GM21576 (cell line): ENCODE measurements at regions not wholly inside any gene's neighbourhood (a gene's known extent, or its start where the extent isn't known, plus 50 kb on each side); places are given as distances from the start of the nearest gene placed in this dataset.

Experiments
- ATAC-seq: cut with Tn5 transposase; IDR thresholded peaks from one replicate; pipeline ENCODE4 v1.9.1; 2021; ENCODE audit warnings: mild to moderate bottlenecking, moderate library complexity; ENCODE audit not compliant: unreplicated experiment

DNA sequence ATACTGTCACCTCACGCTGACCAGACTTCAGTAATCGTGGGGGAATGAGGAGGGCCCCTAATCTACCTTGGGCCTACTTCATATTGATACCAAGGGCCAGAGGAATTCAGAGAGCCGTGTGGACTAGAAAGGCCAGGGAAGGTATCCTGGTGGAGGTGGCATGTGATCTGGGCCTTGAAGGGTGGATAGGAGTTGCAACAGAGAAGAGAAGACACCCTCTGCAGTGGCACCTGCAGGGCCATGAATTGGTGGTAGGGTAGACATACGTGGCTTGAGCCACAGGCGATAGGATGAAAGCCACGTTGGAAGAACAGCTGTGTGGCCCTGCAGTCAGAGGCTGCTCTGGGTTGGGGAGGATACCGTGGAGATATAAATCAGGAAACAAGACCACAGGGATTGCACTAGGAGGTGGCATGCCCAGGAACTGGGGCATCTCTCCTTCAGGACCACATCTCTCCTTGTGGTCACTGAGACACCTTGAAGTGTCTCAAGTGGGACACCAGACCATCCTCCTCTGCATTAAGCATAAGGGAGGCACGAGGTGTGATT, 141.4 kb downstream of the CYP26B1 start:
- ATAC-seq = no peak

DNA sequence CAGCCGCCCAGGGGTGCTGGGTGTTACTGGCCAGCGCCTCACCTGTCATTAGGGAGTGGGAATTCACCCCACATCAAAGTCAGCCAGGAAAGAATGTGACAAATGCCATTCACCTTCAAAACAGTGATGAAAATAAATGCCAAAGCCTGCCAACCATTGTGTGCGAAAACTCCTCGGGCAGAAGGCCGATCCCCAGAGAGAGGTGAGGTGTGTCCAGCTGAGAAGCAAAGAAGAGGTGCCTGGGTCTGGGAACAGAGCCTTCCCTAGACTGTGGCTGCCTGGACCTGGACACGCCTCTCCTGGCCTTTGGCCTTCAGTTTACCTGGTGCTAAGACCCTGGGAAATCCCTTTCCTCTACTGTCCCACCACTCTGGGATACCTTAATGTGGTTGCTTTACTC, 142.7 kb downstream of the CYP26B1 start:
- ATAC-seq = no peak

DNA sequence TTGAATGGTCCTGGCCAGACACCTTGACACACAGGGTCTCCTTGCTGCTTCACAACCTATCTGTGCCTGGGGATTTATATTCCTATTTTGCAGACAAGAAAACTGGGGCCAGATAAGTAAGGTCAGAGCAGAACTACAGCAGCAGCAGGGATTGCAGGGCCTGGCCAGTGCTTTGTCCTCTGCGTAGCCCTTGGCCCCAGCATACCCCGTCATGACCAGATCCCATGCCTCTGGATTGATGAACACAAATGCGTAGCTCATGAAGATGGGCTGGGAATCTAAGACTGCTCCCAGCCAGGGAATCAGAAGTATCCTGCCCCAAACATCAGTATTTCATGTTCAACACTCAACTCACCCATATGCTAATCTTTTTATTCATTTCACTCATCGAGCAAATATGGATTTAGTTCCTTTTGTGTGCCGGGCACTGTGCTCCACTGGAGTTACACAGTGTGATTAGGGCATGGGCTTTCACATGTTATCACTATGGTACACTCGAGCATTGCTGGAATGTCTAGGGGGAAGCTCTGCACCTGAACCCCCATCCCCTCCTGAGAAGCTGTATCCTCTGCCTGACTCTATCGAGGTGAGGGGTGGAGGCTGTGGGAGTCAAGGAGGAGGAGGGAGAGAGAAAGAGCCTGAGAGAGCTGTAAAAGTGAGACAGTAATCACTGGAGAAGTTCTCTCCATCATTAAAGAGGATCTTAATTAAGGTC, 143.3 kb downstream of the CYP26B1 start:
- ATAC-seq = no peak

DNA sequence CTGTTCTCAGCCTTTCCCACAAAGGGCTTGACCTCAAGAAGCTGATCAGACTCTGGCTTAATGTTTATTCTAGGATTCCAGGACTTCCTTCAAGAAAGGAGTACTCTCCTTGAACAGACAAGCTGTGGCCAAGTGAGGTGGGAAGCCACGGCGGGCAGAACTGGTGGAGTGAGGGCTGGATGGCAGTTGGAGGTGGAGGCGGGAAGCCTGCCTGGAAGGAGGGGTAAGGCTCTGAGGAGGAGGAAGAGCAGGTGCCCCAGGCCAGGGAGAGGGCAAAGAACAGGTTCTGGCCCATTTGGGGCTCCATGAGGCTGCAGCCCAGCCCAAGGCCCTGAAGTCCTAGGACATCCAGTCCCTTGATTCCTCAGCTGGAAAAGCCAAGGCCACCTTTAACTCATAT, 143.9 kb downstream of the CYP26B1 start:
- no peak for ATAC-seq

DNA sequence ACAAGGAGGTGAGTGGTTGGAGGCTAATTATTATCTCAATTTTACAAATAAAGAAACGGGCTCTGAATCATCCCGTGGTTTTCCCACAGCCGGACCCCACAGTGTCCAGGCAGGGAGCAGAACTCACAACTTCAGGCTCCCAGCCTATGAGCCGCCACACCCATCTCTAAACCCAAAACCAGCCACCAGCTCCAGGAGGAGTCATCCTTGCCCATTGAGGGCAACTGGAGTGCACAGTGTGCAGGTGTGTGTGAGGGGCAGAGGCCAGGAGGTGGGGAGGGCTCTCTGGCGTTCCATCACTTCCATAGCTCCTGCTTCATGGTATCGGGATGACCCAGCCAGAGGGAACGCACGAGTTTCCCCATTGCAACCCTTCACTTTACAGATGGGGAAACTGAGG, 144.5 kb downstream of the CYP26B1 start:
- no peak for ATAC-seq

DNA sequence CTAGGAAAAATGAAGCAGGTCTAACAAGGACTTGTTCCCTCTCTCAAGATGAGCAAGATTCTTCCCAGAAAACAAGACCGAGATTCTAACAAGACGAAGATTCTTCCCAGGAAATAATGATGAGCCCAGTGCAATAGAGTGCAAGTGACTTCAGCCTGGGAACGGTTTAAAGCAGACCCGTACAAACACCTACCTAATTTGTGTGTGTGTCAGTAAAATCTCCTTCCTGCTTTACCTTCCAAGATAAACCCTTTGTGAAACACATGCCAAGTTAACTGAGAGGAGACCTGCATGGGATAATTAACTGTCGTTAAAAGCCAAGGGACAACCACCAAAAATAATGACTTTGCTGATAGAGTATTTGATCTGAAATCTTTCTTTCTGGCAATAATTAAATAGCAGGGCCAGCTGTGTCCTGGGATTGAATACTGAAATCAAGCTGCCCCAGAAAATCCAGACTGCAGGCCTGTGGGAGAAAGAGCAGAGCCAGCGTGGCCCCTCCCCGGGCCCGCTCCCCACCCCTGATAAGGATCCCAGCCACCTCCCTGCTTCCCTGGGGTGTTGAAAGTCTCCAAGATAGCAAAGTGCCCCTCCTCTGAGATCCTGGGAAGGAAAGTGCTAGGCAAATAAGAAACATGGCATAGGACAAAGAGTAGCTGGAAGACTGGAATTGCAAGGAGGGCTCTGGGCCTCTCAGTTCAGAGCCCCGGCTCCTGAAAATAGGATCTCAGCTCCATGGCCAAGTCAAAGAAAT, 145.5 kb downstream of the CYP26B1 start:
- no peak for ATAC-seq

DNA sequence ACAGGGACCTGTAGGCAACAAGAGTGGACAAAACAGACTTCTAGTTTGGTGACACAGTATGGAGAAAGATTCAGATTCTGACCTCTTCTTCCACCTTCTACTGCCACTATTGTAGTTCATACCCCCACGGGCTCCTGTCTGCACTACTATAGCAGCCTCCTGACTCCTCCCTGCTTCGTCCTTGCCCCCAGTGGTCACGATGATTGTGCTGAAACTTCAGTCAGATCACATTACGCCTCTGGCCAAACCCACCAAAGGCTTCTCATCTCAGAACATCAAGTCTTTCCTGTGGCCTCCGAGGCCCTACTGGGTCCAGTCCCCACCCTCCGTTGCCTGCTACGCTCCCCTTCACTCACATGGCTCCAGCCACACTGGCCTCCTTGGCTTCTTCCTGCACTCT, 147.6 kb downstream of the CYP26B1 start:
- no peak for ATAC-seq

DNA sequence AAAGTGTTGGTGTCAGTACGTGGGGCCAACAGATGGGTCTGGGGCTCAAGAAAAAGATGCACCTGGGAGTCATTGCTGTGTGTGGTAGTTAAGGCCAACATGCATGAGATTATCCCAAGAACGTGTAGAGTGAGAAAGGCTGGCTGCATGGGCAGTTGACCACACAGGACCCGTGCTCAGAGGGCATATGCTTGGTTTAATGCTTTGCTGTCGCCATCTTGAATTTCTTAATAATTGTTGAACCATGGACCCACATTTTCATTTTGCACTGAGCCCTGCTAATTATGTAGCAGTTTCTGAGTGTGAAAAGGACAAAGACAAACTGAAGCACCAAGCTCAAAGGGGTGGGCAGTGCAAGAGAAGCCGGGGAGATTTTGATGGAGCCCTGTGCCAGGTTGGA, 148.1 kb downstream of the CYP26B1 start:
- no peak for ATAC-seq

DNA sequence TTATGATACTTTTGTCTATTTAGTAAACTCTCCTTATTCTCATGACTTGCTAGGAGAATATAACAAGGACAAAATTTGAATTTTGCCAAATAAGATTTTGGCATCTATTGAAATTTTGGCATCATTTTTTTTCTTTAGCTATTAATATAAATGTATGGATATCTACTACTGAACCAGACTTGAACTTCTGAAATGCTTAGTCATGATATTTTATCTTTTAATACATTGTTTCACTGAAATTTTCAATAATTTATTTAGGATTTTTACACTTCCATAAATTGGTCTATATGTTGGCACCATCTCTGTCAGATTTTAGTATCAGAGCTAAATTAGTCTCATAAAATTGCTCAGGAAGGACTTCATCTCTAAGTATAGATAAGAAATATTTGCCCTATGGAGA, 149.8 kb downstream of the CYP26B1 start:
- no peak for ATAC-seq

DNA sequence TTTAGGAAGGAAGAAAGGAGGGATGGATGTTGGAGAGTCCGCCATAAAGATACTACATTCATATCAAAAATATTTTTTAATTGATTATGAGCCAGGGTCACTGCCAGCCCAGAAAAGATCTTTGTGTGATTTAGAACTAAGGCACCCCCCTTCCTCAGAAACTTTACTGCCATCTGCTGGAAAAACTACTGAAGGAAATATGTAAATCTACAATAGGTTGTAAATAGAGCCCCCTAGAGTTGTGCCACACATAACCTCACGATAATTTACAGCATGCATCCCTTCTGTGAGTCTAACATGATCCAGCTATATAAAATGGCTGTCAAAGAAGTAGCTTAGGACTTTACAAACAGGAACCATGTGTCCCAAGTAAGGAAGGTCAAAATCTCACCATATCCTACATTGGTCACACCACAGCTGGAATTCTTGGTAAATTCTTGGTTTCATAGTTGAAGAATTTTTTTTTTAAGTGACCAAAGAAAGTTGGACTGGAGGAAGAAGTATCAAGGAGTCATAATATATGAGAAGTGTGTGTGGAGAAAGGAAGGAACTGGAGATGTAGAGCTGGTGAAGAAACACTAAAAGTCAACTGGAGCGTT, 152.5 kb downstream of the CYP26B1 start:
- no peak for ATAC-seq

DNA sequence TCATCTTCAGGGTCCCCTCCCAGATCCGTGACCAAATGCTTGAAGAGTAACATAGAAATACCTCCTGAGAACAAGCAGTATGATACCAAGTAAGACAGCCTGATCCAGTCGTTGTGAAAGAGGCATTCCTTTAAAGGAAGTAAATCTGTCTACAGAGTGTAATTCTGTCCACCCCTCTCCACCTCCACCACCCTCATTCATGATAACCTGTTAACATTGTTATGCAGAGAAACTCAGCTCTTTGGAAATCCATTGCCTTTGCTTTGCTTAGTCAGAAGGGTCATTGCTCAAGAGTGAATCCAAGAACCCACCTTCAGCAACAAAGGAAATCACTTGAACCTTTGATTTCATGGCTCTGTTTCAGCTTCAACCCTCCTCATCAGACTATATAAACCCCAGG, 155.6 kb downstream of the CYP26B1 start:
- ATAC-seq = no peak

DNA sequence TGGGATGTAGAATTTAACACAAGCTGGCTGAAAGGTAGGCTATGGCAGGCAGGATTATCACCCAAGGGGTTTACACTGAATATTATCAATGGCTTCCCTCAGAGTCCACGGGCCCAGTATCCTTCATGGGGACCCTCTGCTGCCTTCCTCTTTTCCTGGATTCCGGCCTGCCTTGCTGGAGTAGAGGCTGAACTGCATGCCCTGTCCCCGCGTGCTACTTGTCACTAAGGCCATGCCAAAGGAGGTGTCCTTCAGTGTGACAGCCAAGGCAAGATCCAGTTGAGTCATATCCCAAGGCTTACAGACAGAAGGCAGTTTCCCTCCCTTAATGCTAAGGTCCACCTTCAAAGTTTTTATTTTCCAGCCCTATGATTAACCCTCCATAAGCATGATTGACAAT, 156.3 kb downstream of the CYP26B1 start:
- no peak for ATAC-seq

DNA sequence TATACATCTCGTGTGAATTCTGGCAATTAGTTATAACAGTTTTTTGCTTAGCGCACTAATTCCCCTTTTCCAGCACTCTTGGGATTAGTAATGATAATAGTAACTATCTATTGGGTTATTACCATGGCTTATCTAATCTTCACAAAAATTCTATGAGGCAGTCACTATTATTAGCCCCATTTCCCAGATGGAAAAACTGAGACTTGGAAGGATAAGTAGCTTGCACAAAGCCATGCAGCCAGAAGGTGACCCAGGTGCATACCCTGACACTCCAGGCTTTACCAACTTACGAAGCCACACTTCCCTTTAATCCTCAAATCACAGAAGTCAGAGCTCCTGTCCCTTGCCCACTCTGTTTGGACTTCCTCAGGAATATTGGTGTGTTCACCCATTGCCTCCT, 156.8 kb downstream of the CYP26B1 start:
- ATAC-seq = no peak

DNA sequence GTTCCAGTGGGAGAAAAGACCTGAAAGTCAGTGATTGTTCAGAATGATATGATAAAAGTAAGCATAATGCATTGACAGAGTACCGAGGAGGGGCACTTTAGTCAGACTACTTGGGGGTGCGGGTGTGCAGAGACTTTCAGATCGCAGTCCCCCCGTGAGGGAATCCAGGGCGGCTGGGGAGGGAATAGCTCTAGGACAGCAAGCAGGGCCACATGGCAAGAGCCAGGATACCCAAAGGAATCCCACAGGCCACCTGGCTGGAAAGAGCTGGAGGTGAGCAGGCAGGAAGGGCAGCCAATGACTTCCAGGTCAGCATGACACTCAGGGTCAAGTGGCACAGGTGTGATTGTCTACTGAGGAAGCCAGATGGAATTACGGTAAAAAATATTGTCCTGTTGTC, 157.5 kb downstream of the CYP26B1 start:
- ATAC-seq = no peak

DNA sequence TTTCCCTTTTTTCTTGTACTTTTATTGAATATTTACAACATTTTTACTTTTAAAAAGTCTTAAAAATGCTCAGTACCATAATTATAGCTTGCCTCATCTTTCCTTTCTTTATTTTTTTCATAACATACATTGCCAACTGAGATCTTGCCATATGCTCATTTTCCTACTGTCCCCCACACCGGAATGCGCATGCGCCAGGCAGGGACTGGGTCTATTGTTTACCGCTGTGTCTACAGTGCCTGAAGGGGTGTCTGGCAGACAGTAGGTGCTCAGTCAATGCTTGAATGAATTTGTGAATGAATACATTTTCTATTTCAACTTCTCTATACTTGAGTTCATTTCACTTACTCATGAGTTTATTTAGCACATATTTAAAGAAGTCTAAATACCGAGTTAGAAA, 158.0 kb downstream of the CYP26B1 start:
- no peak for ATAC-seq

DNA sequence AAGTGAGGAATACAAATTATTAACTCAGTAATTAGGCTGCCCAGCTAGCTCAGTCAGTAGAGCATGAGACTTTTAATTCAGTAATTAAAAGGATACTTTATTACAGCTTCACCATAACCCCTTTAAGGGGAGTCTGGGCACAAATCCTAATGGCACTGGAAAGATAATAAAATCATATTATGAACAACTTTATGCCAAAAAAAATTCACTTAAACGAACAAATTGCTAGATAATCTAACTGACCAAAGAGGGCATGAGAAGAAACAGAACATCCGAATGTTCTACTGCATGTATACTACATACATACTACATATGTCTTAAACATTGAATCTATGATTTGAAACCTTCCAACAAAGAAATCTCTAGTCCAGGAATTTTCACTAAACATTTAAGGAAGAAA, 159.5 kb downstream of the CYP26B1 start:
- ATAC-seq = no peak

DNA sequence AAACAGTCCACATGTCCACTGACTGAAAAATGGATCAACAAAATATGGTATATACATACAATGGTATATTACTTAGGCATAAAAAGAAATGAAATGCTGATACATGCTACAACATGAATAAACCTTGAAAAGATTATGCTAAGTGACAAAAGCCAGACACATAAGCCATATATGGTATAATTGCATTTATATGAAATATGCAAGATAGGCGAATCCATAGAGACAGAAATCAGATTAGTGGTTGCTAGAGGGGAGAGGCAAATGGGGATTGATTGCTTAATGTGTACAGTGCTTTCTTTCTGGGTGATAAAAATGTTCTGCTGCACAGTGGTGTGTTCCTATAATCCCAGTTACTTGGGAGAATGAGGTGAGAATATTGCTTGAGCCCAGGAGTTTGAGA, 171.0 kb downstream of the CYP26B1 start:
- no peak for ATAC-seq

DNA sequence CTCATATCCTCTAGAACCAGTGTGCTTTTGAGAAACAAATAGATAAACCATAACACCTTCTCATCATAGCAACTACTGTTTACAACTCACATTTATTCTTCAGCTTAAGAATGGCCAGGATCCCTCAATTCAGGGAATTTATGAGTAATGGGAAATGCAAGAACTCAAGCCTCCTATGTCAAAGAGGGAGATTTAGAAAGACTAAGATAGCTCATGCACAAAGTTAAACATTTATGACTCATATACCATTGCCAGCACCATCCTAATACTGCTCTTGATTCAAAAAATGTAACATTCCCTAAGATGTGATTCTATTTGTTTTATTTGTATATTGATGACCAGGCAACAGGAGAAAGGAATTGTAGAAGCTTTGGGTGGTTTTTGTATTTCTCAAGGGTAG, 172.8 kb downstream of the CYP26B1 start:
- ATAC-seq = no peak

DNA sequence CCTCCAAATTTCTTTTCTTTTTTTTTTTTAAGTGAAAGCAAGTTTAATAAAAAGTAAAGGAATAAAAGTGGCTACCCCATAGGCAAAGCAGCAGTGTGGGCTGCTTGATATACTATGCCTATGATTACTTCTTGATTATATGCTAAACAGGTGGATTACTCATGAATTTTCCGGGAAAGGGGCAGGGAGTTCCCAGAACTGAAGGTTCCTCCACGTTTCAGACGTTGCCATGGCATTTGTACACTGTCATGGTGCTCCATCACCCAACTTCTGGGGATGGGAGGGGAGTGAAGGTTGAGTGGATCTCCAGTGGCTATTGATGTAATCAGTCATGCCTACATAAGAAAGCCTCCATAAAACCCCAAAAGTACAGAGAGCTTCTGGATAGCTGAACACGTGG, 176.2 kb downstream of the CYP26B1 start:
- no peak for ATAC-seq

DNA sequence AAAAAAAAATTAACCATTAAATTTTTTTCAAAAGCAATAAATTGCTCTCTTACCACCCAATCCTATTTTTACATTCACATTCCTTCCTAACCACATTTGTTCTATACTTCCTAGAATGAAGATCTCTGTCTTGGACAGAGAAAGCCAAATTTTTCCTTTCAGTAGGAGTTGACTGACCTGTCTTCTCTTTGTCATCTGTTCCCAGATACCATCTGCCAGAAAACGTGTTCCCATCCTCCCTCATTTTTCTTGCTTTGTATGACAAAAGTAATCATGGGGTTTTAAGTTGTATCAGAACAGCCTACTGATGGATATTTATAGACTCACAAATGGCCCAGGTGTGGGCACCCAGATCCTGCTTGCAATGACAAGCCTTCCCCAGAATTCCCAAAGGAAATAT, 182.1 kb downstream of the CYP26B1 start:
- ATAC-seq = no peak

DNA sequence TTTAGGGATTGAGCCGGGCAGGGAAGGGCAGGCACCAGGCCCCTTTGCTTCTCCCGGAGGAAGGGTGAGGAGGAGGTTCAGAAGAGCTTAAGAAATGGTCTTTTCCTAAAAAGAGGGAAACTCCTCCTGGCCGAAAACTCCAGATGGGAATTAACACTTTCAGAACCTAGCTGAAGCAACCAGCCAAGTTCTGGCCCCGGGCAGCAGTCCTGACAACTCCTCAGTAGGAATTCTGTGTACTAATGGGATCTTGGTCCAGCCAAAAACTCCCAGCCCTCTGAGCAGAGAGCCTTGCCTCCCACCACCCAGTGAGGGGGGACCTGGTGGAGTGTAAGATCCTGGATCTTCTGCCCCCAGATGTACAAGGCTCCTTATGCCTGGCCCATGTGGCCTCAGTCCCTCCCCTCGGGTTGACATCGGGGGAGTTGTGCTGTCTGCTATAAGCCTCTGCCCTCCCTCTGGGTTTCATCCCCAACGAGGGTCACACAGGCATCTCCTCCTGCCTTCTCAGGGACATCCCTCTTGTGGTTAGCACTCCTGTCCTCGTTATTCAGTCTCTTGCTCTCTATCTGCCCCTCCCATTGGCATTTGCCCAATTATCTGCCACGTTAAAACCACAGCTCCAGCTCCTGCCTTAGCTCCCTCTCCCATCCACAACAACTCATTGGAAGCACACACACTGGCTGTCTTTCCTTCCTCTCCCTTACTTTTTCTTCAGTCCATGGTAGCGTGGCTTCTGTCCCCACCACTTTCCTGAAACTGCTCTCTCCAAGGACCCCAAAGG, 184.6 kb downstream of the CYP26B1 start:
- ATAC-seq = no peak
